Activated CD4-positive, alpha-beta T cell treated with anti-CD3 and anti-CD28 coated beads for 36 hours (primary cell): ENCODE measurements at regions not wholly inside any gene's neighbourhood (a gene's known extent, or its start where the extent isn't known, plus 50 kb on each side); places are given as distances from the start of the nearest gene placed in this dataset.

ENCODE experiments used
- ATAC-seq: fragments of 200-7000 bp; cut with Tn5 transposase; one replicate; pipeline ENCODE4 v1.10.0; 2021; ENCODE audit warnings: mild to moderate bottlenecking, moderate library complexity
- CTCF ChIA-PET: fragments of 350-600 bp; sonication (Branson Sonifier 250); formaldehyde crosslinking; loops from one replicate; lab custom pipeline; 2021; ENCODE audit warnings: antibody characterized with exemption; lab: Charles Lee
- POLR2A ChIA-PET: fragments of 350-600 bp; sonication (Branson Sonifier 250); formaldehyde crosslinking; loops from one replicate; lab custom pipeline; 2021; ENCODE audit warnings: antibody characterized with exemption, inconsistent platforms; lab: Charles Lee
- DNase-seq: peaks from one replicate; pipeline ENCODE4 v3.0.0-alpha.2; 2020
- H3K27ac Mint-ChIP-seq: one replicate; pipeline ENCODE4 v1.8.0; 2021; ENCODE audit warnings: mixed read lengths
- H3K27me3 Mint-ChIP-seq: one replicate; pipeline ENCODE4 v1.8.0; 2021; ENCODE audit warnings: mixed read lengths
- H3K36me3 Mint-ChIP-seq: one replicate; pipeline ENCODE4 v1.8.0; 2021; ENCODE audit warnings: low read depth, mixed read lengths
- H3K4me1 Mint-ChIP-seq: one replicate; pipeline ENCODE4 v1.8.0; 2021; ENCODE audit warnings: mixed read lengths
- H3K4me3 Mint-ChIP-seq: one replicate; pipeline ENCODE4 v1.8.0; 2021; ENCODE audit warnings: mild to moderate bottlenecking, moderate library complexity, mixed read lengths
- H3K9me3 Mint-ChIP-seq: one replicate; pipeline ENCODE4 v1.8.0; 2021; ENCODE audit warnings: low read depth, mixed read lengths
- intact Hi-C, 2 experiments: fragments of 100-400 bp; cut with DNase I in 1 of 2; cut with micrococcal nuclease in 1 of 2; formaldehyde crosslinking; loops; one replicate each; pipeline versions ENCODE4 v1.14.2 to v1.15.1; 2022 to 2024; cut with DNase I, micrococcal nuclease

GRCh38 chr7:25314731-25315267, 86.5 kb upstream of the NPVF start:
- Mint-ChIP-seq H3K4me3 (no peak overlapping the region), H3K4me1 (peaks cover under 1% of the 10 kb centered on the region), H3K9me3 (no peaks in the 10 kb centered on the region), H3K36me3 (no peaks in the 10 kb centered on the region), H3K27me3 (peaks cover 2% of the 10 kb centered on the region), H3K27ac (no peak overlapping the region)
- ATAC-seq (no peak), DNase-seq (no peak)
- ChIA-PET CTCF (interaction anchor here (0.6 to 1.4 kb wide), 3 partner anchors 8 to 1343 kb away, joined by 3 read pairs; no protein-coding TSS in a partner anchor), POLR2A (no interaction called here)
- intact Hi-C loops: no loop called here

DNA sequence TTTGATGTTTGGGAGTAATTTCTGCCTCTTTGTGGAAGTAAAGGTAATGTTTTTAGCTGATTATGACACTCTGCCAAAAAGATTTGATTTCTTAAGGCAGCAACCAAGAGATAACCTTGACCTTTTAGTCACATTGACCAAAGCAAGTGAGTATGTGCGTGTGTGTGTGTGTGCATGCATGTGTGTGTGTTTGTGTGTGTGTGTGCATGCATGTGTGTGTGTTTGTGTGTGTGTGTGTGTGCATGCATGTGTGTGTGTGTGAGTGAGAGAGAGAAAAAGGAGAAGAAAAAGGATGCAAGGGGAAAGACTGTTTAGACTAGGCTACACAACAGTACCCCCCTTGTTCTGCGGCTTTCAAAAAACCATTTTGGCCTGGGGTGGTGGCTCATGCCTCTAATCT, 88.1 kb upstream of the NPVF start:
- ChIA-PET POLR2A (no interaction called here), CTCF (interaction anchor here (0.6 to 1.4 kb wide), 2 partner anchors 9 to 212 kb away, joined by 3 read pairs; no protein-coding TSS in a partner anchor)
- DNase-seq (no peak), ATAC-seq (no peak)
- intact Hi-C loops: no loop called here
- no peak overlapping the region for H3K27ac Mint-ChIP-seq
- no peaks in the 10 kb centered on the region for H3K36me3 Mint-ChIP-seq
- H3K27me3 Mint-ChIP-seq: peaks cover 5% of the 10 kb centered on the region
- H3K4me3 Mint-ChIP-seq: no peak overlapping the region
- no peaks in the 10 kb centered on the region for H3K9me3 Mint-ChIP-seq
- peaks cover 2% of the 10 kb centered on the region for H3K4me1 Mint-ChIP-seq

DNA sequence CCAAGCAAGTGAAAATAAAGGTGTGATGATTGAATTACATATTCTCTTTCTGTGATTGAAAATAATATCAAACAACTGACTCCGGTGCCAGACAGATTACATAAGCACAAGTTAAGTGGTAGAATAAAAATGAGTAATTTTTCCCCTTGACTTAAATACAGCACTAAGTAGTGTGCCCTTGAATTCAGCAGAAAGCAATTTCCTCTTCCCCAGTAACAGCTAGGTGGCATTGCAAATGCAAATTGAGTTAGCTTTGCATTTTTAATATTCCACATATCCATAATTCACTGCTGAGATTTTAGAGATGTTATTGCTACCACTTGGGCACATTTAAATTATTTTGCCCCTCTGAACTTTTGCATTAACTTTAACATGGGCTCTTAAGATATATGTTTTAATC, 89.8 kb upstream of the NPVF start:
- ChIA-PET CTCF (no interaction called here), POLR2A (no interaction called here)

DNA sequence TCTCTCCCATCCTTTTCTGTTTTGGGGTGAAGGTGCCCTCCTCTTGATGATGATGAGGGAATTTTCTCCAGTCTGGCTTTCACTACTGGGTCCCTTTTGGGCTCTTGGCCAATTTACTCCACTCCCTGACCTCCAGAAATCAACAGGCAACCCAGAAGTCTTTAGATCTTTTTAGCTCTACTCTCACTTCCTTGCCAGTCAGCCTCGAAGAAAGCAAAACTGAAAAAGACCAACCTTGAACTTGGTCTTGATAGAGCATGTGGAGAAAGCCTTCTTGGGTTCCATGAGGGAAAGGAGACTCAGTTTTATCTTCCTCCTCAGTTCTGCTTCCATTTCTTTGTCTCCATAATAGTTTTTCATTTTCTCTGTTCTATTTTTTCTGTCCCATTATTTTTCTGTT, 91.4 kb upstream of the NPVF start:
- ChIA-PET POLR2A (no interaction called here), CTCF (no interaction called here)
- Mint-ChIP-seq H3K4me1 (peaks cover 2% of the 10 kb centered on the region), H3K9me3 (no peaks in the 10 kb centered on the region), H3K4me3 (no peak overlapping the region), H3K27ac (no peak overlapping the region), H3K27me3 (peaks cover 12% of the 10 kb centered on the region), H3K36me3 (no peaks in the 10 kb centered on the region)
- ATAC-seq: no peak
- no peak for DNase-seq
- intact Hi-C loops: no loop called here

More for the DNA sequence above, 89.8 kb upstream of the NPVF start:
- ATAC-seq (no peak), DNase-seq (no peak)
- Mint-ChIP-seq H3K27ac (no peak overlapping the region), H3K36me3 (no peaks in the 10 kb centered on the region), H3K4me3 (no peak overlapping the region), H3K9me3 (no peaks in the 10 kb centered on the region), H3K27me3 (peaks cover 9% of the 10 kb centered on the region), H3K4me1 (peaks cover 2% of the 10 kb centered on the region)
- intact Hi-C loops: no loop called here

GRCh38 chr7:25320791-25321190, 92.5 kb upstream of the NPVF start:
- Mint-ChIP-seq H3K4me1 (peaks cover 2% of the 10 kb centered on the region), H3K27ac (no peak overlapping the region), H3K27me3 (peaks cover 14% of the 10 kb centered on the region), H3K9me3 (no peaks in the 10 kb centered on the region), H3K36me3 (no peaks in the 10 kb centered on the region), H3K4me3 (no peak overlapping the region)
- intact Hi-C loops: no loop called here
- CTCF ChIA-PET: no interaction called here
- ATAC-seq (no peak), DNase-seq (no peak)
- POLR2A ChIA-PET: no interaction called here

GRCh38 chr7:25321424-25321823, 93.1 kb upstream of the NPVF start:
- Mint-ChIP-seq H3K36me3 (no peaks in the 10 kb centered on the region), H3K4me3 (no peak overlapping the region), H3K9me3 (no peaks in the 10 kb centered on the region), H3K27ac (no peak overlapping the region), H3K4me1 (peaks cover 2% of the 10 kb centered on the region), H3K27me3 (peaks cover 14% of the 10 kb centered on the region)
- POLR2A ChIA-PET: no interaction called here
- intact Hi-C loops: no loop called here
- ATAC-seq (no peak), DNase-seq (no peak)
- CTCF ChIA-PET: interaction anchor here (0.8 to 1.5 kb wide), 2 partner anchors 14 to 66 kb away, joined by 3 to 4 read pairs; no protein-coding TSS in a partner anchor

- no peak for DNase-seq
- Mint-ChIP-seq H3K27me3 (peaks cover 14% of the 10 kb centered on the region), H3K4me1 (peaks cover 2% of the 10 kb centered on the region), H3K9me3 (no peaks in the 10 kb centered on the region), H3K36me3 (no peaks in the 10 kb centered on the region), H3K4me3 (no peak overlapping the region), H3K27ac (no peak overlapping the region)
- POLR2A ChIA-PET: interaction anchor here (0.7 kb wide), 1 partner anchor 69 kb away, joined by 3 read pairs; no protein-coding TSS in a partner anchor
- ATAC-seq: no peak
- intact Hi-C loops: no loop called here
- CTCF ChIA-PET: interaction anchor here (0.6 to 1.5 kb wide), 3 partner anchors 13 to 117 kb away, joined by 3 to 6 read pairs (median 4); no protein-coding TSS in a partner anchor
These were observed 94.2 kb upstream of the NPVF start for GRCh38 chr7:25322473-25322872.

DNA sequence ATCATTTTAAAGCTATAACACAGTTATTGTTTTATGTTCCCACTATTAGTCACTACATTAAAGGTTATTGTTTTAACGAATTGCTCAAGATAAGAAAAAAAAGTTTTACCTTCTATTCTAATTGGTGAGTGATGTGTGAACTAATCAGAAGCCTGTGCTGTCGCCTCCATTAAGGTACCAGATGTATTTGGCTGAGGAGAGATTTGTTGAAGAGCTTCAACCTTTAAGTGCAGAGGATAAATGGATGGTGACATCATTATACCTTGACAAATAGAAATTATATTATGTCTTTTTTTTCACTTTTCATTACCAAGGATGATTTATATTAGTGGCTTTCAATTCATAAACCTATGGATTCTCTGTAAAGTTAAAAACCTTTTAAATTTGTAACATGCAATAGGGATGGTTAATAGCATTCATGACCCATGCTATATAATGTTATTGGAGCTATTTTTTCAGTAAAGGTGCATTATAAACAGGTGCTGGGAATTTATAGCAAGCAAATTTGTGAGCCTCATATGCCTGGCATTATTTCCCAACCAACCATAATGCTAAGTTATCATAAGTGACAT, 97.0 kb upstream of the NPVF start:
- ChIA-PET POLR2A (no interaction called here), CTCF (no interaction called here)
- peaks cover 12% of the 10 kb centered on the region for H3K27me3 Mint-ChIP-seq
- H3K36me3 Mint-ChIP-seq: no peaks in the 10 kb centered on the region
- intact Hi-C loops: no loop called here
- H3K4me3 Mint-ChIP-seq: no peak overlapping the region
- H3K9me3 Mint-ChIP-seq: no peaks in the 10 kb centered on the region
- H3K27ac Mint-ChIP-seq: no peak overlapping the region
- no peaks in the 10 kb centered on the region for H3K4me1 Mint-ChIP-seq
- DNase-seq (no peak), ATAC-seq (no peak)

GRCh38 chr7:25326501-25327156, 98.3 kb upstream of the NPVF start:
- Mint-ChIP-seq H3K4me1 (no peaks in the 10 kb centered on the region), H3K4me3 (no peak overlapping the region), H3K36me3 (no peaks in the 10 kb centered on the region), H3K9me3 (no peaks in the 10 kb centered on the region), H3K27me3 (peaks cover 10% of the 10 kb centered on the region), H3K27ac (no peak overlapping the region)
- no peak for ATAC-seq
- intact Hi-C loops: no loop called here
- CTCF ChIA-PET: interaction anchor here (0.8 kb wide), 1 partner anchor 465 kb away, joined by 3 read pairs; no protein-coding TSS in a partner anchor
- DNase-seq: no peak
- POLR2A ChIA-PET: no interaction called here

DNA sequence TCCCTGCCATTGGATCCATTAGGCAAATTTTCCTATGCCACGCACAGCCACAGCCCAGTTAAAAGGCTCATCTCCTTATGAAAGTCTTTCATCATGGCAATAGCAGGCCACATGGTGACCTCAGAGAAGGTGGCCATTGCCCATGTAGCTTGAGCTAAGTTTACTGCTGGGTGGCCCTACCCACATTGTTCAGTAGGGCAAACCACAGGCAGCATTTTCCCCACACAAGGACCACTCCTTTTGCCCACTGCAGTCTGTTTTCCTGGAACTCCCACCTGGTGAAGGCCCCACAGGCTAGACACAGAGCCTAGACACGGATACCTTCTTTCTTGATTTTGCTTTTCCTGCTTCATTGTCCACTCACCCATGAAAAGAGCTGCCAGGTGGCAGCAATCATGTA, 101.5 kb upstream of the NPVF start:
- H3K9me3 Mint-ChIP-seq: no peaks in the 10 kb centered on the region
- no peak overlapping the region for H3K4me3 Mint-ChIP-seq
- H3K27me3 Mint-ChIP-seq: peaks cover 3% of the 10 kb centered on the region
- no peaks in the 10 kb centered on the region for H3K4me1 Mint-ChIP-seq
- H3K27ac Mint-ChIP-seq: no peak overlapping the region
- no peak for ATAC-seq
- ChIA-PET POLR2A (no interaction called here), CTCF (no interaction called here)
- no peak for DNase-seq
- intact Hi-C loops: no loop called here
- no peaks in the 10 kb centered on the region for H3K36me3 Mint-ChIP-seq

GRCh38 chr7:25333296-25333928, 105.1 kb upstream of the NPVF start:
- H3K36me3 Mint-ChIP-seq: no peaks in the 10 kb centered on the region
- POLR2A ChIA-PET: no interaction called here
- ATAC-seq (no peak), DNase-seq (no peak)
- H3K9me3 Mint-ChIP-seq: no peaks in the 10 kb centered on the region
- no peaks in the 10 kb centered on the region for H3K4me1 Mint-ChIP-seq
- CTCF ChIA-PET: interaction anchor here (0.6 kb wide), 1 partner anchor 337 kb away, joined by 3 read pairs; no protein-coding TSS in a partner anchor
- intact Hi-C loops: no loop called here
- H3K4me3 Mint-ChIP-seq: no peak overlapping the region
- no peaks in the 10 kb centered on the region for H3K27me3 Mint-ChIP-seq
- no peak overlapping the region for H3K27ac Mint-ChIP-seq
